HCT116 (cell line): ENCODE measurements at regions not wholly inside any gene's neighbourhood (a gene's known extent, or its start where the extent isn't known, plus 50 kb on each side); places are given as distances from the start of the nearest gene placed in this dataset.

Experiments
- ATAC-seq: fragments of 200-7000 bp; cut with Tn5 transposase; 2 replicates; pipeline ENCODE4 v1.9.1; 2020; ENCODE audit warnings: mild to moderate bottlenecking, moderate library complexity
- BruUV-seq: library from RNA; stranded (reverse); fragments of 400-500 nt; replicated peaks from 2 replicates; lab custom pipeline; 2021; lab: Mats Ljungman, UMichigan
- CTCF ChIA-PET: fragments of 300-600 bp; sonication (Branson Sonifier 250); formaldehyde crosslinking; loops from one replicate; lab custom pipeline; 2021; ENCODE audit warnings: antibody characterized with exemption; lab: Charles Lee
- POLR2A ChIA-PET: fragments of 300-600, 350-600 bp; sonication (Branson Sonifier 250); formaldehyde crosslinking; loops from one replicate; lab custom pipeline; 2021; ENCODE audit warnings: antibody characterized with exemption; lab: Charles Lee
- RAD21 ChIA-PET, 2 experiments: fragments of 300-600 bp; sonication (Branson Sonifier 250); formaldehyde crosslinking; loops; one replicate each; lab custom pipeline; 2023; ENCODE audit warnings: low total read pairs in 2 of 2; ENCODE audit not compliant: uncharacterized antibody in 2 of 2, unreplicated experiment in 2 of 2, low non-redundant PET in 1 of 2; lab: Charles Lee
- DNase-seq: peaks from one replicate; pipeline ENCODE4 v3.0.0-alpha.2; 2010; ENCODE audit warnings: low read depth, low spot score
- H2AFZ ChIP-seq: fragments of 200-600 bp; shearing (Covaris generic), sonication (generic); 2 replicates; pipeline ENCODE4 v1.6.1; 2017; ENCODE audit warnings: low read depth, mixed run types, mixed read lengths, antibody characterized with exemption, low read length; ENCODE audit not compliant: poor library complexity, severe bottlenecking
- H3K27ac ChIP-seq: 2 replicates; pipeline ENCODE4 v1.5.1; 2012; ENCODE audit warnings: low read depth, low read length
- H3K27me3 ChIP-seq: fragments of 200-600 bp; sonication (generic); 2 replicates; pipeline ENCODE4 v1.6.1; 2016; ENCODE audit warnings: mixed run types, low read length, mixed read lengths; ENCODE audit not compliant: insufficient read depth
- H3K36me3 ChIP-seq, 2 experiments: fragments of 200-500 bp in 1 of 2; fragments of 200-600 bp in 1 of 2; sonication (Bioruptor generic) in 1 of 2; sonication (generic) in 1 of 2; 2 replicates each; pipeline versions ENCODE4 v1.5.1 to v1.6.1; 2014 to 2016; ENCODE audit warnings: low read length in 2 of 2, inconsistent platforms in 1 of 2, mixed read lengths in 1 of 2, mixed run types in 1 of 2; ENCODE audit not compliant: insufficient read depth in 2 of 2, control insufficient read depth in 1 of 2
- H3K4me1 ChIP-seq, 2 experiments: fragments of 200-600 bp in 1 of 2; sonication (generic) in 1 of 2; 2 replicates each; pipeline versions ENCODE4 v1.5.1 to v1.6.1; 2012 to 2017; ENCODE audit warnings: low read length in 2 of 2, inconsistent platforms in 1 of 2, mild to moderate bottlenecking in 1 of 2, mixed read lengths in 1 of 2, mixed run types in 1 of 2, moderate library complexity in 1 of 2; ENCODE audit not compliant: insufficient read depth in 2 of 2, control insufficient read depth in 1 of 2
- H3K4me2 ChIP-seq: fragments of 200-600 bp; sonication (generic); 2 replicates; pipeline ENCODE4 v1.6.1; 2017; ENCODE audit warnings: mixed run types, low read length, mixed read lengths
- H3K4me3 ChIP-seq, 2 experiments: fragments of 200-600 bp in 1 of 2; sonication (generic) in 1 of 2; replicated peaks in 1 of 2; 2 replicates each; pipeline ENCODE4 v1.5.1; 2011 to 2016; ENCODE audit warnings: low read length in 2 of 2, control low read depth in 1 of 2, low read depth in 1 of 2, mild to moderate bottlenecking in 1 of 2, mixed read lengths in 1 of 2, mixed run types in 1 of 2
- H3K79me2 ChIP-seq: fragments of 200-600 bp; sonication (generic); 2 replicates; pipeline ENCODE4 v1.6.1; 2017; ENCODE audit warnings: mild to moderate bottlenecking, mixed run types, low read length, moderate library complexity, mixed read lengths; ENCODE audit not compliant: insufficient read depth
- H3K9ac ChIP-seq: fragments of 200-600 bp; sonication (generic); 2 replicates; pipeline ENCODE4 v1.6.1; 2016; ENCODE audit warnings: low read length, mixed read lengths
- H3K9me2 ChIP-seq: fragments of 200-600 bp; sonication (generic), shearing (Covaris generic); 2 replicates; pipeline ENCODE4 v1.6.1; 2017; ENCODE audit warnings: mixed run types, mild to moderate bottlenecking, moderate library complexity; ENCODE audit not compliant: insufficient read depth
- H3K9me3 ChIP-seq, 2 experiments: fragments of 200-500 bp in 1 of 2; fragments of 200-600 bp in 1 of 2; sonication (Bioruptor generic) in 1 of 2; sonication (generic) in 1 of 2; 2 replicates each; pipeline ENCODE4 v1.6.1; 2014 to 2017; ENCODE audit warnings: low read length in 2 of 2, mixed read lengths in 2 of 2, inconsistent platforms in 1 of 2, low read depth in 1 of 2, mild to moderate bottlenecking in 1 of 2, mixed run types in 1 of 2, moderate library complexity in 1 of 2; ENCODE audit not compliant: control insufficient read depth in 1 of 2, insufficient read depth in 1 of 2
- H4K20me1 ChIP-seq: fragments of 200-600 bp; sonication (generic), shearing (Covaris generic); 2 replicates; pipeline ENCODE4 v1.6.1; 2017; ENCODE audit warnings: mixed run types, mild to moderate bottlenecking, moderate library complexity; ENCODE audit not compliant: insufficient read depth
- ATF3 ChIP-seq: IDR thresholded peaks from 2 replicates; pipeline ENCODE4 v1.6.1; 2012
- CTCF ChIP-seq, 3 experiments: fragments of 200-600 bp in 1 of 3; sonication (generic) in 1 of 3; IDR thresholded peaks in 2 of 3; conservative IDR thresholded peaks in 1 of 3; 2 replicates each; pipeline ENCODE4 v1.5.1; 2012 to 2017; ENCODE audit warnings: low read depth in 2 of 3, low read length in 2 of 3, antibody characterized with exemption in 1 of 3, borderline replicate concordance in 1 of 3, control low read depth in 1 of 3, mild to moderate bottlenecking in 1 of 3, mixed read lengths in 1 of 3, mixed run types in 1 of 3, moderate library complexity in 1 of 3; ENCODE audit not compliant: insufficient read depth in 1 of 3
- EGR1 ChIP-seq: IDR thresholded peaks from 2 replicates; pipeline ENCODE4 v1.6.1; 2012; ENCODE audit warnings: low read depth
- FOSL1 ChIP-seq: IDR thresholded peaks from 2 replicates; pipeline ENCODE4 v1.6.1; 2012; ENCODE audit warnings: low read depth
- REST ChIP-seq: IDR thresholded peaks from 2 replicates; pipeline ENCODE4 v1.6.1; 2012; ENCODE audit warnings: low read depth
- YY1 ChIP-seq: IDR thresholded peaks from 2 replicates; pipeline ENCODE4 v1.6.1; 2011; ENCODE audit warnings: low read length, low read depth, moderate library complexity, mild to moderate bottlenecking; ENCODE audit not compliant: insufficient replicate concordance; ENCODE audit errors: extremely low read depth
- ZBTB33 ChIP-seq: IDR thresholded peaks from 2 replicates; pipeline ENCODE4 v1.6.1; 2011; ENCODE audit warnings: mild to moderate bottlenecking, low read length, moderate library complexity; ENCODE audit not compliant: insufficient replicate concordance; ENCODE audit errors: extremely low read depth
- ZNF274 ChIP-seq: fragments of 200-500 bp; sonication (Bioruptor generic); IDR thresholded peaks from 2 replicates; pipeline ENCODE4 v1.6.1; 2014; ENCODE audit warnings: mild to moderate bottlenecking, low read depth, low read length, inconsistent platforms
- intact Hi-C: fragments of 100-400 bp; cut with micrococcal nuclease; formaldehyde crosslinking; loops from 2 replicates; pipeline ENCODE4 v1.10.0; 2022

- H2AFZ ChIP-seq = no peak overlapping the region
- ChIA-PET POLR2A (no interaction called here), RAD21 (no interaction called here), CTCF (no interaction called here)
- H3K27ac ChIP-seq = no peak overlapping the region
- no peaks in the 10 kb centered on the region for H3K9me2 ChIP-seq
- DNase-seq (no peak), ATAC-seq (no peak)
- no peaks in the 10 kb centered on the region for H4K20me1 ChIP-seq
- H3K4me2 ChIP-seq = no peak overlapping the region
- no peak overlapping the region for H3K9ac ChIP-seq
- intact Hi-C loops = no loop called here
- TF ChIP-seq FOSL1 (no peak), ZBTB33 (no peak)
- BruUV-seq = no TSS peak
- H3K27me3 ChIP-seq = no peaks in the 10 kb centered on the region
- H3K36me3 ChIP-seq = no peaks in the 10 kb centered on the region
- no peak overlapping the region for H3K4me3 ChIP-seq
- peaks cover 4 to 16% of the 10 kb centered on the region in 2 experiments; a peak in 3 of 4 replicates for H3K4me1 ChIP-seq
- H3K79me2 ChIP-seq = no peaks in the 10 kb centered on the region
- no peaks in the 10 kb centered on the region for H3K9me3 ChIP-seq
Observed at GRCh38 chr17:63173903-63174302, 207.9 kb downstream of the TANC2 start.

- H3K79me2 ChIP-seq = no peaks in the 10 kb centered on the region
- no TSS peak for BruUV-seq
- H3K27me3 ChIP-seq = no peaks in the 10 kb centered on the region
- H3K9me3 ChIP-seq = no peaks in the 10 kb centered on the region
- H3K9ac ChIP-seq = no peak overlapping the region
- DNase-seq (no peak), ATAC-seq (no peak)
- H3K9me2 ChIP-seq = 0 out of 2 replicates have a peak, but pooled peaks cover 4% of the 10 kb centered on the region
- H3K4me1 ChIP-seq = no peaks in the 10 kb centered on the region; a peak in 1 of 4 replicates
- intact Hi-C loops = no loop called here
- no peak overlapping the region for H3K4me2 ChIP-seq
- ChIA-PET RAD21 (no interaction called here), CTCF (no interaction called here), POLR2A (no interaction called here)
- no peak overlapping the region for H3K4me3 ChIP-seq
- H2AFZ ChIP-seq = no peak overlapping the region
- no peaks in the 10 kb centered on the region for H3K36me3 ChIP-seq
- no peaks in the 10 kb centered on the region for H4K20me1 ChIP-seq
- no peak overlapping the region for H3K27ac ChIP-seq
- TF ChIP-seq CTCF (IDR thresholded peaks at IDR 0.05 in 2 of 3, conservative IDR thresholded peaks at IDR 0.05 in 1 of 3; ENCODE audit: borderline replicate concordance in 1 of 3, insufficient read depth in 1 of 3, low read depth in 2 of 3, low read length in 2 of 3) (no peak), ZBTB33 (no peak), EGR1 (no peak), ZNF274 (no peak), REST (no peak), ATF3 (no peak), YY1 (no peak)
Observed at GRCh38 chr17:63178530-63178929, 212.5 kb downstream of the TANC2 start.
